Lower lobe of right lung (tissue), 2 donors: ENCODE measurements at regions not wholly inside any gene's neighbourhood (a gene's known extent, or its start where the extent isn't known, plus 50 kb on each side); places are given as distances from the start of the nearest gene placed in this dataset.

Experiments
- ATAC-seq, 2 donors: fragments of 200-7000 bp; cut with Tn5 transposase; one replicate each; pipeline ENCODE4 v1.9.1; 2020 to 2022; ENCODE audit warnings: mild to moderate bottlenecking in 2 of 2, moderate library complexity in 2 of 2
- DNase-seq: peaks from one replicate; pipeline ENCODE4 v3.0.0-alpha.2; 2020
- H3K27ac ChIP-seq: fragments of 200-600 bp; one replicate; pipeline ENCODE4 v1.8.0; 2022
- H3K27me3 ChIP-seq: fragments of 200-600 bp; one replicate; pipeline ENCODE4 v1.8.0; 2022; ENCODE audit warnings: low read depth
- H3K36me3 ChIP-seq: fragments of 200-600 bp; one replicate; pipeline ENCODE4 v1.8.0; 2022; ENCODE audit warnings: mild to moderate bottlenecking
- H3K4me1 ChIP-seq: fragments of 200-600 bp; one replicate; pipeline ENCODE4 v1.8.0; 2022
- H3K4me3 ChIP-seq: fragments of 200-600 bp; one replicate; pipeline ENCODE4 v1.8.0; 2022; ENCODE audit warnings: mild to moderate bottlenecking
- H3K9me3 ChIP-seq: fragments of 200-600 bp; one replicate; pipeline ENCODE4 v1.8.0; 2022
- intact Hi-C: fragments of 100-400 bp; cut with DNase I; formaldehyde crosslinking; loops from one replicate; pipeline ENCODE4 v1.11.0; 2022
- TF ChIP-seq, protein P1 (sequence below): fragments of 200-600 bp; IDR thresholded peaks from one replicate; pipeline ENCODE4 v1.8.0; 2022; ENCODE audit warnings: antibody characterized with exemption, mild to moderate bottlenecking
- donor health status: DM: no; HTN: yes; CAD: no; lungs with severe emphysema.

DNA sequence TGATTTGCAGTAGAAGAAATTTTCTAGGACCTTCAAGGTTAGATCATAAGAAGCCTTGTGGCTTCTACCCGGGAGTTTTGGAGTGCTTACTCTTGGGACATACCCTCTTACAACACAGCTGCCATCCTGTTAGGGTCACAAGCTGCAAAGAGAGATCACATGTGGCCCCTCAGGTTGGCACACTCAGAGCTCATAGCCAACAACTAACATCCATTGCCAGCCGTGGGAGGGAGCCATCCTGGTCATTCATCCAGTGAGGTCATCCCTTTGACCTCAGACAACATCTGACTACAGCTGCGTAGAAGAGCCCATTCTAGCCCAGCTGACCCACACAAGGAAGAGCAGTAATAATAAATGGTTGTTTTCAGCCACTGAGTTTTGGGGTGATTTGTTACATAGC, 76.9 kb upstream of the NABP1 start:
- TF ChIP-seq, protein P1, sequence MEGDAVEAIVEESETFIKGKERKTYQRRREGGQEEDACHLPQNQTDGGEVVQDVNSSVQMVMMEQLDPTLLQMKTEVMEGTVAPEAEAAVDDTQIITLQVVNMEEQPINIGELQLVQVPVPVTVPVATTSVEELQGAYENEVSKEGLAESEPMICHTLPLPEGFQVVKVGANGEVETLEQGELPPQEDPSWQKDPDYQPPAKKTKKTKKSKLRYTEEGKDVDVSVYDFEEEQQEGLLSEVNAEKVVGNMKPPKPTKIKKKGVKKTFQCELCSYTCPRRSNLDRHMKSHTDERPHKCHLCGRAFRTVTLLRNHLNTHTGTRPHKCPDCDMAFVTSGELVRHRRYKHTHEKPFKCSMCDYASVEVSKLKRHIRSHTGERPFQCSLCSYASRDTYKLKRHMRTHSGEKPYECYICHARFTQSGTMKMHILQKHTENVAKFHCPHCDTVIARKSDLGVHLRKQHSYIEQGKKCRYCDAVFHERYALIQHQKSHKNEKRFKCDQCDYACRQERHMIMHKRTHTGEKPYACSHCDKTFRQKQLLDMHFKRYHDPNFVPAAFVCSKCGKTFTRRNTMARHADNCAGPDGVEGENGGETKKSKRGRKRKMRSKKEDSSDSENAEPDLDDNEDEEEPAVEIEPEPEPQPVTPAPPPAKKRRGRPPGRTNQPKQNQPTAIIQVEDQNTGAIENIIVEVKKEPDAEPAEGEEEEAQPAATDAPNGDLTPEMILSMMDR, result no peak
- intact Hi-C loops, result no loop called here
- Histone ChIP-seq H3K36me3 (no peaks in the 10 kb centered on the region), H3K4me3 (no peak overlapping the region), H3K4me1 (no peaks in the 10 kb centered on the region), H3K27me3 (no peaks in the 10 kb centered on the region), H3K27ac (no peak overlapping the region), H3K9me3 (no peaks in the 10 kb centered on the region)
- ATAC-seq (peak; percentile 69 to 76), DNase-seq (peak; percentile 64)

DNA sequence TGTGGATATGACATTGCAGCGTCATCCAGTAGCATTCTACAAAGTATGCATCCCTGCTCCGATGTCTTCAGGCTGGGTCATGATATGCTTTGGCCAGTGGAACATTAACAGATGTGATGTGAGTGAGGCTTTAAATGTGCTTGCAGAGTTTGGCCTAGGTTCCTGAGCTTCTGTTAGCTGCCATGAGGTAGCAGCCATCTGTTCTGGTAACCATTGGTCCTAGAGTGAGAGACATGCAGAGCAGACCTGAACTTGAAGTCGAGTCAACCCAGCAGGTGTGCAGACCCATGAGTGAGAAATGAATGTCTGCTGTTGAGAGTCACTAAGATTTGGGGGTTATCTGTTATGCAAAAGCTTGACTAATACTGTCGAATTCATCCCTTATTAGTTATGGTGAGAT, 73.8 kb upstream of the NABP1 start:
- ATAC-seq, result no peak
- Histone ChIP-seq H3K4me1 (no peaks in the 10 kb centered on the region), H3K27ac (no peak overlapping the region), H3K27me3 (no peaks in the 10 kb centered on the region), H3K4me3 (no peak overlapping the region), H3K9me3 (no peaks in the 10 kb centered on the region), H3K36me3 (no peaks in the 10 kb centered on the region)
- intact Hi-C loops, result no loop called here
- TF ChIP-seq, protein P1, result no peak
- no peak for DNase-seq

DNA sequence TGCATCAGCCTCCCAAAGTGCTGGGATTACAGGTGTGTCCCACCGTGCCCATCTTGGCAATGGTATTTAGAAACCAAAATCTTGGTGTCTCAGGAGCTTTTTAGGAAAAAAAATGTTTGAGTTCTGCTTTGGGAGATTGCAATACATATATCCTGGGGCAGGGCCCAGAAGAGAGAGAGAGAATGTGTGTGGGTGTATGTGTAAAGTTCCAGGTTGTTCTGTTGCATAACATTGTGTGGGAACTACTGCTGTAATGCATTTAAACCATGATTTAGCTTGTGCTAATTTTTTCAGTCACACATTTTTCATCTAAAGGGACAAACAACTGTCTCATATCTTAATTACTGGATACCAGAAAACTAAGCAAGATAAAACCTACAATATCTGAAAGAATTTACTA, 70.8 kb upstream of the NABP1 start:
- Histone ChIP-seq H3K4me3 (no peak overlapping the region), H3K27me3 (no peaks in the 10 kb centered on the region), H3K36me3 (no peaks in the 10 kb centered on the region), H3K9me3 (no peaks in the 10 kb centered on the region), H3K4me1 (peaks cover 4% of the 10 kb centered on the region), H3K27ac (no peak overlapping the region)
- intact Hi-C loops, result no loop called here
- DNase-seq (no peak), ATAC-seq (no peak)
- TF ChIP-seq, protein P1, result no peak

DNA sequence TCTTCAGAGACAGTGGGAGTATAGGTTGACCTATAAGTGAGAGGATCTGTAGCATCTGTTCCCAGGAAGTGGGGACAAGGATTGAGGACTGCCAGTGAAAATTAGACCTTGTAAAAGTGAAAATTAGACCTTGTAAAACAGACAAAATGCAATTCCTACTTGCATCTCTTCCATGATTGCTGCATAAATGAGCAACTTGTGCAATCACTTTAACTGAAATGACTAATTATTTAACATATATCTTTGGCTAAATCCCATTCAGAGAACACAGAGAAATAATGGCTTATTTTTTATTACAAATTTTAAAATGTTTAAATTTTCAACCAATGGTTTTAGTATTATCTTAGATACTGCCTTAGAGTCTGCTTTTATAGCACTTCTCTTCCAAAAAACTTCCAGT, 67.2 kb upstream of the NABP1 start:
- intact Hi-C loops, result no loop called here
- H3K4me1 ChIP-seq, result peaks cover 4% of the 10 kb centered on the region
- H3K9me3 ChIP-seq, result no peaks in the 10 kb centered on the region
- ATAC-seq (no peak), DNase-seq (no peak)
- no peak overlapping the region for H3K4me3 ChIP-seq
- H3K36me3 ChIP-seq, result no peaks in the 10 kb centered on the region
- TF ChIP-seq, protein P1, result no peak
- no peak overlapping the region for H3K27ac ChIP-seq
- no peaks in the 10 kb centered on the region for H3K27me3 ChIP-seq

DNA sequence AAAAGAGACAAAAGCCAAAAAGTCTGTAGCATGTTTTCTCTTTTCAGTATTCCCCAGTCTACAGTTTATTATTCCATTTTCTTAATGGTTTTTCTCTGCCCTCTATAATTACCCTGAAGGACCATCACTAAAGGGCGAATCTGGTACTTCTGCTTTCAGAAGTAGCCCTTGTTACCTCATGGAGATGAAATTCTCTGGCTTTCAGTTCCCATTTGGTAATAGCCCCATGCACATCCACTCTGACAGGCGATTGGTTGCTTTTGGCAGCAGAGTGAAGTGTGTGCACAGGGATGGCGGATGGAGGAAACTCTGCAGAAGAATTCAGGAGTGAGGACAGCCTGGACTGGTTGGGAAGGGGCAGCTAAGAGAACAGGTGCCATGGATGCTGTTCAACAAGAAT, 66.3 kb upstream of the NABP1 start:
- no peaks in the 10 kb centered on the region for H3K36me3 ChIP-seq

More for the DNA sequence above, 66.3 kb upstream of the NABP1 start:
- Histone ChIP-seq H3K4me3 (no peak overlapping the region), H3K4me1 (peaks cover 4% of the 10 kb centered on the region), H3K27ac (no peak overlapping the region), H3K27me3 (no peaks in the 10 kb centered on the region), H3K9me3 (no peaks in the 10 kb centered on the region)
- TF ChIP-seq, protein P1, result no peak
- DNase-seq, result peak; percentile 54
- intact Hi-C loops, result no loop called here
- peak; percentile 85 to 91 for ATAC-seq
